Ishikawa (cell line): ENCODE measurements at regions not wholly inside any gene's neighbourhood (a gene's known extent, or its start where the extent isn't known, plus 50 kb on each side); places are given as distances from the start of the nearest gene placed in this dataset.

Source experiments
- CEBPB ChIP-seq: IDR thresholded peaks from 2 replicates; pipeline ENCODE4 v1.6.1; 2012
- CREB1 ChIP-seq: IDR thresholded peaks from 2 replicates; pipeline ENCODE4 v1.6.1; 2012; ENCODE audit warnings: low read depth
- RAD21 ChIP-seq: IDR thresholded peaks from 2 replicates; pipeline ENCODE4 v1.6.1; 2012; ENCODE audit warnings: low read depth
- TAF1 ChIP-seq: IDR thresholded peaks from 2 replicates; pipeline ENCODE4 v1.6.1; 2012; ENCODE audit warnings: low read depth, mild to moderate bottlenecking

- TF ChIP-seq TAF1 = no peak
- TF ChIP-seq CEBPB = no peak
- no peak for TF ChIP-seq RAD21
- TF ChIP-seq CREB1 = no peak
Measured at GRCh38 chr2:23114299-23114698, 270.7 kb upstream of the KLHL29 start.
